ENCODE measurements at regions not wholly inside any gene's neighbourhood (a gene's known extent, or its start where the extent isn't known, plus 50 kb on each side); places are given as distances from the start of the nearest gene placed in this dataset.
A peak's percentile ranks its signal among the peaks of the same experiment; 100 is the strongest.

GRCh38 chr3:106197532-106198194 is 328.9 kb upstream of the CBLB start:
- ATAC-seq (no peak), DNase-seq (no peak)
- Histone ChIP-seq H3K36me3 (no peaks in the 10 kb centered on the region), H3K4me1 (no peaks in the 10 kb centered on the region), H3K27me3 (no peaks in the 10 kb centered on the region), H3K27ac (no peak overlapping the region), H3K4me3 (no peak overlapping the region), H3K9me3 (no peaks in the 10 kb centered on the region)
- intact Hi-C loops (cut with DNase I; ENCODE audit: low total_unique reads) (no loop called here), in situ Hi-C loops (cut with MboI; ENCODE audit: low sequenced_read_pairs in 4 of 4) (no loop called here)
- TF ChIP-seq POLR2A (IDR thresholded peaks at IDR 0.05) (no peak), CTCF (IDR thresholded peaks at IDR 0.05 in 4 of 5, conservative IDR thresholded peaks at IDR 0.05 in 1 of 5) (no peak)

- DNase-seq = no peak
- H3K4me1 ChIP-seq = peaks cover 18 to 31% of the 10 kb centered on the region in 2 donors
- in situ Hi-C loops (cut with MboI; ENCODE audit: low sequenced_read_pairs in 4 of 4) = no loop called here
- no peaks in the 10 kb centered on the region for H3K9me3 ChIP-seq
- H3K27me3 ChIP-seq = no peaks in the 10 kb centered on the region
- H3K36me3 ChIP-seq = no peaks in the 10 kb centered on the region
- no peak for ATAC-seq
- TF ChIP-seq POLR2A (IDR thresholded peaks at IDR 0.05) (no peak), CTCF (IDR thresholded peaks at IDR 0.05 in 4 of 5, conservative IDR thresholded peaks at IDR 0.05 in 1 of 5) (no peak)
- H3K27ac ChIP-seq = no peak overlapping the region
- no peak overlapping the region for H3K4me3 ChIP-seq
- intact Hi-C loops (cut with DNase I; ENCODE audit: low total_unique reads) = loop anchor here (10.0 kb wide), 2 partner anchors 340 to 520 kb away; partner anchors contain the start of gene CBLB
Measured at GRCh38 chr3:106204160-106204868, 335.5 kb upstream of the CBLB start.

GRCh38 chr3:106206146-106206545 is 337.3 kb upstream of the CBLB start:
- TF ChIP-seq CTCF (IDR thresholded peaks at IDR 0.05 in 4 of 5, conservative IDR thresholded peaks at IDR 0.05 in 1 of 5) (no peak), POLR2A (IDR thresholded peaks at IDR 0.05) (no peak)
- no peaks in the 10 kb centered on the region for H3K9me3 ChIP-seq
- H3K4me3 ChIP-seq = peak overlapping the region in 3 of 4 donors; percentile 5 to 38 (median 6)
- H3K36me3 ChIP-seq = no peaks in the 10 kb centered on the region
- intact Hi-C loops (cut with DNase I; ENCODE audit: low total_unique reads) = loop anchor here (5.0 to 10.0 kb wide), 3 partner anchors 136 to 521 kb away; partner anchors contain the start of gene CBLB
- H3K27me3 ChIP-seq = no peaks in the 10 kb centered on the region
- in situ Hi-C loops (cut with MboI; ENCODE audit: low sequenced_read_pairs in 4 of 4) = no loop called here
- H3K27ac ChIP-seq = peak overlapping the region; percentile 22 to 60 (median 41)
- H3K4me1 ChIP-seq = peaks cover 18 to 37% of the 10 kb centered on the region in 2 donors
- ATAC-seq (peak; percentile 78 to 84), DNase-seq (no peak)

GRCh38 chr3:106206613-106207012 is 337.8 kb upstream of the CBLB start:
- DNase-seq (no peak), ATAC-seq (no peak)
- in situ Hi-C loops (cut with MboI; ENCODE audit: low sequenced_read_pairs in 4 of 4) (no loop called here), intact Hi-C loops (cut with DNase I; ENCODE audit: low total_unique reads) (loop anchor here (5.0 to 10.0 kb wide), 3 partner anchors 136 to 522 kb away; partner anchors contain the start of gene CBLB)
- Histone ChIP-seq H3K27ac (peak overlapping the region in 3 of 4 donors; percentile 36 to 60 (median 46)), H3K9me3 (no peaks in the 10 kb centered on the region), H3K36me3 (no peaks in the 10 kb centered on the region), H3K4me3 (peak overlapping the region in 3 of 4 donors; percentile 5 to 38 (median 6)), H3K27me3 (no peaks in the 10 kb centered on the region), H3K4me1 (peaks cover 18 to 40% of the 10 kb centered on the region in 2 donors)
- no peak for TF ChIP-seq CTCF (IDR thresholded peaks at IDR 0.05 in 4 of 5, conservative IDR thresholded peaks at IDR 0.05 in 1 of 5)
- no peak for TF ChIP-seq POLR2A (IDR thresholded peaks at IDR 0.05)
